GM12891 (cell line): ENCODE measurements at regions not wholly inside any gene's neighbourhood (a gene's known extent, or its start where the extent isn't known, plus 50 kb on each side); places are given as distances from the start of the nearest gene placed in this dataset.
"Not testable (repeated sequence)": the region's sequence is repeated elsewhere in the genome, so short reads cannot be mapped to it uniquely, and the experiment has no call there.

Experiments
- POLR2A ChIP-seq: IDR thresholded peaks from 2 replicates; pipeline ENCODE4 v1.6.1; 2011; ENCODE audit warnings: low read depth, low read length, control low read depth
- POLR2AphosphoS5 ChIP-seq: IDR thresholded peaks from 2 replicates; pipeline ENCODE4 v1.6.1; 2011; ENCODE audit warnings: low read depth, low read length, control low read depth
- POU2F2 ChIP-seq: IDR thresholded peaks from 2 replicates; pipeline ENCODE4 v1.6.1; 2011; ENCODE audit warnings: low read depth, mild to moderate bottlenecking, control low read depth, low read length, moderate library complexity
- TAF1 ChIP-seq: IDR thresholded peaks from 2 replicates; pipeline ENCODE4 v1.6.1; 2011; ENCODE audit warnings: low read depth, low read length, control low read depth

- TF ChIP-seq POLR2A, TAF1, POLR2AphosphoS5, POU2F2: not testable (repeated sequence)
These were observed 947.1 kb upstream of the DEFB115 start for GRCh38 chr20:30310385-30310784.
